Fibroblast of villous mesenchyme (primary cell): ENCODE measurements at regions not wholly inside any gene's neighbourhood (a gene's known extent, or its start where the extent isn't known, plus 50 kb on each side); places are given as distances from the start of the nearest gene placed in this dataset.

Experiments
- DNase-seq: peaks from one replicate; pipeline ENCODE4 v3.0.0-alpha.2; 2010; ENCODE audit warnings: low read depth
- H3K4me3 ChIP-seq: 2 replicates; pipeline ENCODE4 v1.5.1; 2011; ENCODE audit warnings: low read depth, mild to moderate bottlenecking, low read length
- CTCF ChIP-seq: IDR thresholded peaks from 2 replicates; pipeline ENCODE4 v1.5.1; 2012; ENCODE audit warnings: low read depth, mild to moderate bottlenecking, low read length; ENCODE audit not compliant: insufficient read depth

- TF ChIP-seq CTCF = no peak
- no peak for DNase-seq
- H3K4me3 ChIP-seq = no peak overlapping the region
These were observed 129.6 kb downstream of the TFAP2C start for GRCh38 chr20:56758706-56759105.

GRCh38 chr20:56759741-56760278, 130.7 kb downstream of the TFAP2C start:
- DNase-seq = no peak
- no peak for TF ChIP-seq CTCF
- H3K4me3 ChIP-seq = no peak overlapping the region

- no peak for TF ChIP-seq CTCF
- no peak for DNase-seq
These were observed 131.5 kb downstream of the TFAP2C start for GRCh38 chr20:56760610-56761009.

GRCh38 chr20:56761393-56761792, 132.3 kb downstream of the TFAP2C start:
- no peak overlapping the region for H3K4me3 ChIP-seq
- no peak for DNase-seq
- TF ChIP-seq CTCF = no peak

More at GRCh38 chr20:56760610-56761009, 131.5 kb downstream of the TFAP2C start:
- no peak overlapping the region for H3K4me3 ChIP-seq

- no peak for DNase-seq
- H3K4me3 ChIP-seq = no peak overlapping the region
- no peak for TF ChIP-seq CTCF
These were observed 133.3 kb downstream of the TFAP2C start for GRCh38 chr20:56762401-56762800.

GRCh38 chr20:56762829-56763228, 133.7 kb downstream of the TFAP2C start:
- no peak for DNase-seq
- TF ChIP-seq CTCF = no peak

GRCh38 chr20:56764671-56765070, 135.6 kb downstream of the TFAP2C start:
- TF ChIP-seq CTCF = no peak
- DNase-seq = no peak

More at GRCh38 chr20:56762829-56763228, 133.7 kb downstream of the TFAP2C start:
- H3K4me3 ChIP-seq = no peak overlapping the region

More at GRCh38 chr20:56764671-56765070, 135.6 kb downstream of the TFAP2C start:
- no peak overlapping the region for H3K4me3 ChIP-seq
